ENCODE measurements at regions not wholly inside any gene's neighbourhood (a gene's known extent, or its start where the extent isn't known, plus 50 kb on each side); places are given as distances from the start of the nearest gene placed in this dataset.

- TF ChIP-seq CTCF (conservative IDR thresholded peaks at IDR 0.05; ENCODE audit: low read depth in 2 of 2) = no peak
- TF ChIP-seq ETS1 (IDR thresholded peaks at IDR 0.05) = no peak
Observed at GRCh38 chr17:51352798-51353197, 92.5 kb downstream of the UTP18 start (continued).

GRCh38 chr17:51353296-51353695 lies 93.0 kb downstream of the UTP18 start:
- no peaks in the 10 kb centered on the region for H3K4me1 Mint-ChIP-seq
- DNase-seq (ENCODE audit: low spot score) = no peak
- H3K27ac ChIP-seq (ENCODE audit: low read depth) = no peak overlapping the region
- H3K27me3 Mint-ChIP-seq (ENCODE audit: insufficient read depth, low read depth, poor library complexity) = no peaks in the 10 kb centered on the region
- H3K9me3 Mint-ChIP-seq = no peaks in the 10 kb centered on the region
- no peaks in the 10 kb centered on the region for H3K36me3 ChIP-seq (ENCODE audit: insufficient read depth)
- no peaks in the 10 kb centered on the region for H3K27me3 ChIP-seq (ENCODE audit: insufficient read depth)
- ATAC-seq = no peak
- no peaks in the 10 kb centered on the region for H3K79me2 ChIP-seq (replicated peaks; ENCODE audit: insufficient read depth)
- H3F3A ChIP-seq (replicated peaks; ENCODE audit: low read depth) = no peaks in the 10 kb centered on the region
- no peak overlapping the region for H3K4me3 Mint-ChIP-seq
- H3K36me3 Mint-ChIP-seq (ENCODE audit: low read depth) = no peaks in the 10 kb centered on the region
- no peak overlapping the region for H3K4me2 ChIP-seq
- no peaks in the 10 kb centered on the region for H4K20me1 ChIP-seq (replicated peaks; ENCODE audit: insufficient read depth)
- no peak overlapping the region for H3K4me3 ChIP-seq
- H3K4me1 ChIP-seq (ENCODE audit: insufficient read depth) = no peaks in the 10 kb centered on the region; the same call in 1 of the 2 replicates
- H2AFZ ChIP-seq = no peak overlapping the region
- H3K9me2 ChIP-seq (ENCODE audit: insufficient read depth) = peaks cover 11% of the 10 kb centered on the region
- H3K27ac Mint-ChIP-seq = no peak overlapping the region
- TF ChIP-seq ZNF114 (CRISPR knock-in tag; IDR thresholded peaks at IDR 0.05) = no peak
- TF ChIP-seq EZH2phosphoT487 (IDR thresholded peaks at IDR 0.05; ENCODE audit: unreplicated experiment) = no peak
- no peak for TF ChIP-seq CREB1 (CRISPR knock-in tag; IDR thresholded peaks at IDR 0.05; ENCODE audit: low read depth)
- no peak for TF ChIP-seq REST (IDR thresholded peaks at IDR 0.05; ENCODE audit: unreplicated experiment)
- TF ChIP-seq ETS1 (IDR thresholded peaks at IDR 0.05) = no peak
- no peak for TF ChIP-seq STAT1 (IDR thresholded peaks at IDR 0.05; ENCODE audit: unreplicated experiment)
- TF ChIP-seq ZNF462 (CRISPR knock-in tag; IDR thresholded peaks at IDR 0.05) = no peak
- no peak for TF ChIP-seq ZNF331 (CRISPR knock-in tag; IDR thresholded peaks at IDR 0.05; ENCODE audit: low read depth)
- no peak for TF ChIP-seq POLR2AphosphoS5 (IDR thresholded peaks at IDR 0.05; ENCODE audit: low read depth)
